Keratinocyte (primary cell): ENCODE measurements at regions not wholly inside any gene's neighbourhood (a gene's known extent, or its start where the extent isn't known, plus 50 kb on each side); places are given as distances from the start of the nearest gene placed in this dataset.

ENCODE experiments used
- DNase-seq: peaks from one replicate; pipeline ENCODE4 v3.0.0-alpha.2; 2011; ENCODE audit warnings: low read depth, missing footprints, low spot score
- FAIRE-seq: peaks from 2 replicates; lab custom pipeline; 2011; peaks lifted over from hg19 to GRCh38; lab: Jason Lieb, UNC
- H2AFZ ChIP-seq: 2 replicates; pipeline ENCODE4 v1.6.0; 2012; ENCODE audit warnings: low read length, control low read depth, inconsistent platforms; ENCODE audit not compliant: control insufficient read depth
- H3K27ac ChIP-seq: 2 replicates; pipeline ENCODE4 v1.5.1; 2011; ENCODE audit warnings: low read length; ENCODE audit not compliant: control insufficient read depth, insufficient read depth
- H3K27me3 ChIP-seq: 3 replicates; pipeline ENCODE4 v1.6.0; 2011; ENCODE audit warnings: low read length; ENCODE audit not compliant: control insufficient read depth, insufficient read depth; ENCODE audit errors: extremely low read depth
- H3K36me3 ChIP-seq, 2 experiments: 2 replicates in 1 of 2; 3 replicates in 1 of 2; pipeline ENCODE4 v1.5.1; 2011; ENCODE audit warnings: low read length in 2 of 2, mild to moderate bottlenecking in 1 of 2; ENCODE audit not compliant: control insufficient read depth in 2 of 2, insufficient read depth in 2 of 2; ENCODE audit errors: extremely low read depth in 1 of 2
- H3K4me1 ChIP-seq: 3 replicates; pipeline ENCODE4 v1.5.1; 2011; ENCODE audit warnings: low read length; ENCODE audit not compliant: control insufficient read depth, insufficient read depth; ENCODE audit errors: extremely low read depth
- H3K4me2 ChIP-seq: 3 replicates; pipeline ENCODE4 v1.6.0; 2011; ENCODE audit warnings: low read depth, low read length; ENCODE audit not compliant: control insufficient read depth, insufficient read depth; ENCODE audit errors: extremely low read depth
- H3K4me3 ChIP-seq, 3 experiments: fragments of 200-600 bp in 1 of 3; sonication (generic) in 1 of 3; 2 replicates in 2 of 3; 3 replicates in 1 of 3; pipeline ENCODE4 v1.5.1; 2011 to 2016; ENCODE audit warnings: low read length in 3 of 3, mild to moderate bottlenecking in 3 of 3, control low read depth in 2 of 3, inconsistent platforms in 1 of 3, low read depth in 1 of 3, mixed read lengths in 1 of 3, mixed run types in 1 of 3, moderate library complexity in 1 of 3; ENCODE audit not compliant: control insufficient read depth in 2 of 3, insufficient read depth in 2 of 3; ENCODE audit errors: extremely low read depth in 1 of 3
- H3K79me2 ChIP-seq: 2 replicates; pipeline ENCODE4 v1.6.0; 2012; ENCODE audit warnings: low read length; ENCODE audit not compliant: control insufficient read depth, insufficient read depth
- H3K9ac ChIP-seq: 3 replicates; pipeline ENCODE4 v1.6.0; 2011; ENCODE audit warnings: low read length; ENCODE audit not compliant: control insufficient read depth, insufficient read depth; ENCODE audit errors: extremely low read depth
- H3K9me1 ChIP-seq: 3 replicates; pipeline ENCODE4 v1.6.0; 2011; ENCODE audit warnings: low read length; ENCODE audit not compliant: control insufficient read depth, insufficient read depth; ENCODE audit errors: extremely low read depth
- H3K9me3 ChIP-seq: 2 replicates; pipeline ENCODE4 v1.5.1; 2012; ENCODE audit warnings: low read depth, low read length; ENCODE audit not compliant: control insufficient read depth
- H4K20me1 ChIP-seq: 3 replicates; pipeline ENCODE4 v1.6.0; 2011; ENCODE audit warnings: low read length; ENCODE audit not compliant: control insufficient read depth, insufficient read depth; ENCODE audit errors: extremely low read depth
- CTCF ChIP-seq, 3 experiments: IDR thresholded peaks in 1 of 3; conservative IDR thresholded peaks in 1 of 3; optimal IDR thresholded peaks in 1 of 3; 2 replicates in 2 of 3; 3 replicates in 1 of 3; pipeline versions ENCODE3 to v1.5.1; 2011; ENCODE audit warnings: low read length in 3 of 3, mild to moderate bottlenecking in 3 of 3, moderate library complexity in 2 of 3, control low read depth in 1 of 3, inconsistent platforms in 1 of 3; ENCODE audit not compliant: insufficient read depth in 2 of 3; ENCODE audit errors: extremely low read depth in 1 of 3
- EZH2 ChIP-seq: IDR thresholded peaks from one replicate; pipeline ENCODE4 v1.6.1; 2012; ENCODE audit warnings: inconsistent platforms, mild to moderate bottlenecking, low read length, moderate library complexity
- dilution Hi-C: fragments of 300-500 bp; cut with MboI; formaldehyde crosslinking; loops from one replicate; pipeline ENCODE4 v1.7.0; 2020; ENCODE audit warnings: low sequenced_read_pairs; ENCODE audit not compliant: extremely low pct_ligation_motif_present

GRCh38 chr10:78886129-78886528, 182.6 kb upstream of the ZMIZ1 start:
- Histone ChIP-seq H3K4me1 (peaks cover 5% of the 10 kb centered on the region), H3K4me3 (no peak overlapping the region), H3K9me1 (no peaks in the 10 kb centered on the region), H3K9ac (no peak overlapping the region), H3K36me3 (no peaks in the 10 kb centered on the region), H3K27me3 (no peaks in the 10 kb centered on the region), H3K4me2 (no peak overlapping the region), H3K79me2 (no peaks in the 10 kb centered on the region), H2AFZ (no peak overlapping the region), H3K9me3 (peaks cover 3% of the 10 kb centered on the region), H4K20me1 (no peaks in the 10 kb centered on the region), H3K27ac (no peak overlapping the region)
- no peak for TF ChIP-seq EZH2
- no peak for TF ChIP-seq CTCF (optimal IDR thresholded peaks at IDR 0.05 in 1 of 3, IDR thresholded peaks at IDR 0.05 in 1 of 3, conservative IDR thresholded peaks at IDR 0.05 in 1 of 3; ENCODE audit: extremely low read depth in 1 of 3, insufficient read depth in 2 of 3, low read length in 3 of 3)
- no peak for FAIRE-seq
- dilution Hi-C loops = no loop called here
- no peak for DNase-seq

GRCh38 chr10:78889536-78890063, 179.2 kb upstream of the ZMIZ1 start:
- H4K20me1 ChIP-seq = no peaks in the 10 kb centered on the region
- peaks cover 5% of the 10 kb centered on the region for H3K4me1 ChIP-seq
- H3K27ac ChIP-seq = no peak overlapping the region
- H3K36me3 ChIP-seq = no peaks in the 10 kb centered on the region
- H3K9me3 ChIP-seq = peaks cover 3% of the 10 kb centered on the region
- DNase-seq = no peak
- no peak overlapping the region for H2AFZ ChIP-seq
- H3K9me1 ChIP-seq = no peaks in the 10 kb centered on the region
- H3K4me2 ChIP-seq = no peak overlapping the region
- TF ChIP-seq EZH2 (no peak), CTCF (optimal IDR thresholded peaks at IDR 0.05 in 1 of 3, IDR thresholded peaks at IDR 0.05 in 1 of 3, conservative IDR thresholded peaks at IDR 0.05 in 1 of 3; ENCODE audit: extremely low read depth in 1 of 3, insufficient read depth in 2 of 3, low read length in 3 of 3) (no peak)
- no peak overlapping the region for H3K9ac ChIP-seq
- dilution Hi-C loops = no loop called here
- FAIRE-seq = no peak
- H3K4me3 ChIP-seq = no peak overlapping the region
- H3K79me2 ChIP-seq = no peaks in the 10 kb centered on the region
- no peaks in the 10 kb centered on the region for H3K27me3 ChIP-seq
